ENCODE measurements at regions not wholly inside any gene's neighbourhood (a gene's known extent, or its start where the extent isn't known, plus 50 kb on each side); places are given as distances from the start of the nearest gene placed in this dataset.

DNA sequence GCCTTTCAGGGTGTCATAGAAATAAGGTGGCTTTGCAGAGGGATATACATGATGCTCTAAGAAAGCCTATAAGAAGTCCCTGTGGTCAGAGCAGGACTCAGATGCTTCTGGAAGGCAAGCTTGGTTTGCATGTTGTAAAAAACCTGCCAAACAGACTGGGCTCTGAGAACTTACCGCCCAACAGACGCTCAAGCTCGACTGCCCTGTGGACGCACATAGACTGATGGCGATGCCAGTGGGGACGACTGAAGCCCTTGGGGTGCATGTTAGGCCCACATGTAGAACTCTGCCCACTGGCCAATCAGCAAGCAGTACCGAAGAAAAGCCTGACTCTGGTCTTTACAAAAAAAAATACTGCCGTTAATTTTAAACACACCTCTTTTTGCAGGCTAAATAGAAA lies 133.8 kb downstream of the NAV1 start (continued):
- TF ChIP-seq, protein P1, sequence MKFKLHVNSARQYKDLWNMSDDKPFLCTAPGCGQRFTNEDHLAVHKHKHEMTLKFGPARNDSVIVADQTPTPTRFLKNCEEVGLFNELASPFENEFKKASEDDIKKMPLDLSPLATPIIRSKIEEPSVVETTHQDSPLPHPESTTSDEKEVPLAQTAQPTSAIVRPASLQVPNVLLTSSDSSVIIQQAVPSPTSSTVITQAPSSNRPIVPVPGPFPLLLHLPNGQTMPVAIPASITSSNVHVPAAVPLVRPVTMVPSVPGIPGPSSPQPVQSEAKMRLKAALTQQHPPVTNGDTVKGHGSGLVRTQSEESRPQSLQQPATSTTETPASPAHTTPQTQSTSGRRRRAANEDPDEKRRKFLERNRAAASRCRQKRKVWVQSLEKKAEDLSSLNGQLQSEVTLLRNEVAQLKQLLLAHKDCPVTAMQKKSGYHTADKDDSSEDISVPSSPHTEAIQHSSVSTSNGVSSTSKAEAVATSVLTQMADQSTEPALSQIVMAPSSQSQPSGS (IDR thresholded peaks at IDR 0.05; ENCODE audit: low read length), result no peak
- no peak for TF ChIP-seq NRF1 (IDR thresholded peaks at IDR 0.05; ENCODE audit: low read depth, low read length)
- TF ChIP-seq SRF (IDR thresholded peaks at IDR 0.05; ENCODE audit: low read depth, low read length), result no peak
- TF ChIP-seq BACH1 (IDR thresholded peaks at IDR 0.05; ENCODE audit: low read length), result no peak
- TF ChIP-seq NANOG (IDR thresholded peaks at IDR 0.05; ENCODE audit: insufficient read depth, low read depth, low read length, poor library complexity, severe bottlenecking), result no peak
- no peak for TF ChIP-seq KDM1A (IDR thresholded peaks at IDR 0.05; ENCODE audit: borderline replicate concordance, low read length)
- no peak for TF ChIP-seq SP4 (IDR thresholded peaks at IDR 0.05; ENCODE audit: low read length)
- TF ChIP-seq TEAD4 (IDR thresholded peaks at IDR 0.05; ENCODE audit: low read depth, low read length), result no peak
- no peak for TF ChIP-seq JUND (IDR thresholded peaks at IDR 0.05; ENCODE audit: low read length)

Measured in H1 (cell line).